Stimulated activated CD4-positive, alpha-beta T cell treated with anti-CD3 and anti-CD28 coated beads, TNF-alpha, amount 100 ng/mL, for 1 hour (primary cell): ENCODE measurements at regions not wholly inside any gene's neighbourhood (a gene's known extent, or its start where the extent isn't known, plus 50 kb on each side); places are given as distances from the start of the nearest gene placed in this dataset.
"Not testable (repeated sequence)": the region's sequence is repeated elsewhere in the genome, so short reads cannot be mapped to it uniquely, and the experiment has no call there.

Experiments used
- DNase-seq, 3 donors: peaks; one replicate each; pipeline ENCODE4 v3.0.0-alpha.2; 2020; ENCODE audit warnings: low read depth in 3 of 3, low spot score in 1 of 3

GRCh38 chr12:68478516-68479260, 132.0 kb upstream of the RAP1B start:
- no peak for DNase-seq

DNA sequence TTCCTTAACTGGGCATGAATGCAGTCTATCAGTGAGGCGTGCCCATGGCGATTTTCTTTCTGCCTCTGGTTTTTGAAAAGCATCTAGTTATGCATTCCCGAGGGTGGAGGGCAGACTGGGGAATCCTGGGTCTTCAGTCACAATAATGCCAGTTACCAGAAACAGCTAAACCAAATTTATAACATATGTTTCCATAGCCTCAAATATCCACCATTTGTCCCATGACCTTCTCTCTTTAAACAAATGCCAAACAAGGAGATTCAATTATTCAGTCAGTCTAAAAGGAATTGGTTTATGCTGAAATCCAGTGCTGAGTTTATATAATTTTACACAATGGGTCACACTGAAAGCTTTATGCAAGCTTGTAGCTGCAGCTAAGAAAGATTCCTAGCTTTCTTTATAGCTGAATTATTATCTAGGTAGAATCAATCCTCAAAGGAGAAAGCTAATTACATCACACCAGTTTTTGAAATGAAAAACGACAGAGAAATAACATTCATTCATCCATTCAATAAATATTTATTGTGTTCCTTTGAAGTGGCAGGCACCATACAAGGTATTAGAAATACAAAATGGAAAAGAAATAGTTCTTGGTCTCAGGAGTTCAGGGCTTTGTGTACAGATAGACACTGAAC, 131.3 kb upstream of the RAP1B start:
- no peak for DNase-seq

GRCh38 chr12:68479896-68480291, 130.8 kb upstream of the RAP1B start:
- DNase-seq, result no peak

DNA sequence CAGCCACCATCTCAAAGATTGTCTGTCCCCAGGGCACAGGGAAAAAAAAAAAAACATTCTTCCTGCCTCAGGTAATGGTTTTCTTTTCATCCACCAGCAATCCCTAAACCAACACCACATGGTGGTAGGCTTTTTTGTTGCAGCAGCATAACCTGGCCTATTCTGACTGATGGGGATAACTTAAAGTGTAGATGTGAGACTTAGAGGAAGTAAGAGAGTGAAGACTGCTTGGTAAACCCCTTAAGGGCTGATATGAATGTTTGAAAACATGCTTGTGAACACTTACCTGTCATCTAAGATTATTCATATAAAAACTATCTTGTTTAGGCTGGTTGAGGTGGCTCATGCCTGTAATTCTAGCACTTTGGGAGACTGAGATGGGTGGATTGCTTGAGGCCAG, 130.2 kb upstream of the RAP1B start:
- DNase-seq, result no peak

- no peak for DNase-seq
Measured at GRCh38 chr12:68481181-68481941, 129.3 kb upstream of the RAP1B start.

DNA sequence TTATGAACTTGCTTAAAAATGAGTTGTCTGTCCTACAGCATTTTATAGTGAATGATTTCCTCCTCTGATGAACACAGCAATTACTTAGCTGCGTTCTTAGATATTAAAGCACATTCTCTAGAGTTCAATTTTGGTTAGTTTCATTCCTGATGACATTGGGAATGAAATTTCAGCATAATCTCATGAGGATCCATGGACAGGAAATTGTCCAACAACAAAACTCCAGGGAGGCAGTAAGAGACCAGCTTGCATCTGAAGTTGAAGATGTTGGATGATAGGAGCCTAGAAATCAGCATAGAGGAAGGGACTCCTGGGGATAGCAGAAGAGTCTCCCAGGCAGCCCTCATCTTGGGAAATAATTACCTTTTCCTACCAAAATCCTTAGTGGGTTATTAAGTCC, 128.7 kb upstream of the RAP1B start:
- DNase-seq, result no peak

DNA sequence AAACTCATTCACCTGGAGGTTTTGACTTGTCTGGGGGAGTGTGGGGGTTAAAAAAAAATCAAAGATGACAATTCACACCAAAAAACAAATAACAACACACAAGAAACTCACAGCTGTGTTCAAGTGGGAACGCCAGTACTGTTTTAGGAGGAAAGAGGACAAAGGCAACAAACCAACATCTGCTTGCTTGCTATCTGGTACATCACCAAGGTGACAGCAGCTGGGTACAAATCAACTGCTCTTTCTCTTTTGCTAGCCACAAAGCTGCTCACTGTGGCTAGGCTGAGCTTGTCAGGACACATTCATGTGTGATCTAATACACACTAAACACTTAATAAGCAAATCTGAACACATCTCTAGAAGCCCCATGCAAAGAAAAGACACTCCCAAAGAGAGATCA, 128.0 kb upstream of the RAP1B start:
- no peak for DNase-seq

GRCh38 chr12:68483592-68484383, 126.9 kb upstream of the RAP1B start:
- DNase-seq, result no peak

- not testable (repeated sequence) for DNase-seq
Measured at GRCh38 chr12:68484578-68484977, 126.1 kb upstream of the RAP1B start.

GRCh38 chr12:68486449-68486848, 124.2 kb upstream of the RAP1B start:
- not testable (repeated sequence) for DNase-seq

GRCh38 chr12:68487721-68488309, 122.9 kb upstream of the RAP1B start:
- no peak for DNase-seq

GRCh38 chr12:68489273-68489672, 121.4 kb upstream of the RAP1B start:
- no peak for DNase-seq

DNA sequence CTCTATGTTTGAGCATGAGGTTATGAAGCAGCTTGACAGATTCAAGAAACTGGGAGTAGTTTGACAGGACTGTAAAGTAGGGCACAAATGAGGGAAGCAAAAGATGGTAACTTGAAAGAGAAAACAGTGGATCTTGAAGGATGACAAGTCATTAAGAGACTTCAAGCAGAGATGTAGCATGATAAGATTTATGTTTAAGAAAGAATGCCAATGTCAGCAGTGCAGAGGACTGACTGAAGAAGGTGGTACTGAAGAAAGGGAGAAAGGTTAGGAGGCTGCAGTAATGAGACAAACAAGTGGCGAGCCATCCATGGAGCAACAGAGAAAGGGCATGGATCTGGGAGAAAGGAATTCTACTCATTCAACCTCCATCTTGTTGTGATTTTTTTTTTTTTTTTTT, 120.2 kb upstream of the RAP1B start:
- no peak for DNase-seq

DNA sequence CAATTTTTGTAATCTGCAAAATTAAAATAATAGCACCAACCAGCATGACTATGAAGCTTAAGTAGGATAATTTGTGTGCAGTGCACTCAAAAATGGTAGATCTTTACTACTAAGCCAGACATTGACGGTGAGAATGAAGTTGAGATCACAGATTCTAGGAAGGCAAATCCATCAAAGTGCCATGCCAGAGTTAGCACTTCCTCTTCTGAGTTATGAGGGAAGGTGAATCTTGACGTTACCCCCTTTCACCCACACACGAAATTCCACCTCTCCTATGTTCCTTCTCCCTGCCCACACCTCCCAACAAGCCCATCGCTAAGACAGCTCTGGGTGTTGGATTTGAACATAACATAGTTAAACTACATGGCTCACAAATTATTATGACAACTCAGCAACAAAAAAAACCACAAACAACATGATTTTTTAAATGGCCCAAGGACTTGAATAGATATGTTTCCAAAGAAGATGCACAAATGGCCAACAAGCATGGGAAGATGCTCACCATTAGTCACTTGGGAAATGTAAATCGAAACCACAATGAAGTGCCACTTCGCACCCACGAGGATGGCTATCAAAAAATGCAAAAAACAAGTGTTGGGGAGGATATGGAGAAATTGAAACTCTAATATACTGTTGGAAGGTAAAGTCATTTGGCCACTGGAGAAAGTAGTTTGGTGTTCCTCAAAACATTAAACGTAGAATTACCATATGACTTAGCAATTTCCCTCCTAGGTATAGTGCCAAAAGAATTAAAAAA, 119.3 kb upstream of the RAP1B start:
- DNase-seq, result no peak

- DNase-seq, result no peak
Measured at GRCh38 chr12:68495336-68496070, 115.2 kb upstream of the RAP1B start.

GRCh38 chr12:68497107-68497506, 113.6 kb upstream of the RAP1B start:
- DNase-seq, result no peak

DNA sequence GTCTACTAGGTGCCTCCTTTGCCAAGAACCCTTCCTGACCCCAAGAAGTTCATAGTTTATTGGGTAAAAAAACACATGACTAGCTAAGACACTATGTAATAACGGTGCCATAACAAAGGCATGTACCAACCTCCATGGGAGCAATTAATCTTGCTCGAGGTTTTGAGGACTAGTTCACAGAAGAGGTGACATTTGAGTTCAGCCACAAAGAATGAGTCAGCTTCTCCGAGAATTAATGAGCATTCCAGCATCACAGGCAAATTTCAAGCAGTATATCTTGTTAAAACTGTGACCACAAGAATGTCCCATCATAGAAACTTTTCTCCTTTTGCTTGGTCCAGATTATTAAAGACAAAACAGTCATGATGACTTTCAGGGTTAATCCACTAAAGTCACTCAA, 113.0 kb upstream of the RAP1B start:
- no peak for DNase-seq

DNA sequence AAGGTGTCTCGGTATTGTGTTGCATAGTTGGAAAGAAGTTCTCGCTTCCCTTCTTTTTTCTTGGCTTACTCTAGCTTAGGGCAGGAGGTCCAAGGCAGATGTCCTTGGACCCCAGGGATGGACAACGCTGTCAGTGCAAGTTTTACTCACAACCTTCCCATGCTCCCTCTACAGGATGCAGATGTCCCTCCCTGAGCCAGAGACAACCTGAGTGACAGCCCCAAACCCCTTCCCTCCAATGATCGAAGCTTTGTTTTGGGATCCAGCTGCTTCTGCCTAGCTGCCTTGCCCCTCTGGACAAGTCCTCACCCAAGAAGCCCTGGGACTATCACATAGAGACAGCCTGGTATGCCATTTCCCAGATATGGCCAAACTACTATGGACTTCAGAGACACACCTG, 112.0 kb upstream of the RAP1B start:
- DNase-seq, result no peak

GRCh38 chr12:68499616-68500015, 111.1 kb upstream of the RAP1B start:
- no peak for DNase-seq

- no peak for DNase-seq
Measured at GRCh38 chr12:68501226-68501625, 109.5 kb upstream of the RAP1B start.
